Lower lobe of right lung (tissue), 2 donors: ENCODE measurements at regions not wholly inside any gene's neighbourhood (a gene's known extent, or its start where the extent isn't known, plus 50 kb on each side); places are given as distances from the start of the nearest gene placed in this dataset.
"Not testable (repeated sequence)": the region's sequence is repeated elsewhere in the genome, so short reads cannot be mapped to it uniquely, and the experiment has no call there.

Source experiments
- ATAC-seq, 2 donors: fragments of 200-7000 bp; cut with Tn5 transposase; one replicate each; pipeline ENCODE4 v1.9.1; 2020 to 2022; ENCODE audit warnings: mild to moderate bottlenecking in 2 of 2, moderate library complexity in 2 of 2
- DNase-seq: peaks from one replicate; pipeline ENCODE4 v3.0.0-alpha.2; 2020
- H3K27ac ChIP-seq: fragments of 200-600 bp; one replicate; pipeline ENCODE4 v1.8.0; 2022
- H3K27me3 ChIP-seq: fragments of 200-600 bp; one replicate; pipeline ENCODE4 v1.8.0; 2022; ENCODE audit warnings: low read depth
- H3K36me3 ChIP-seq: fragments of 200-600 bp; one replicate; pipeline ENCODE4 v1.8.0; 2022; ENCODE audit warnings: mild to moderate bottlenecking
- H3K4me1 ChIP-seq: fragments of 200-600 bp; one replicate; pipeline ENCODE4 v1.8.0; 2022
- H3K4me3 ChIP-seq: fragments of 200-600 bp; one replicate; pipeline ENCODE4 v1.8.0; 2022; ENCODE audit warnings: mild to moderate bottlenecking
- H3K9me3 ChIP-seq: fragments of 200-600 bp; one replicate; pipeline ENCODE4 v1.8.0; 2022
- CTCF ChIP-seq: fragments of 200-600 bp; IDR thresholded peaks from one replicate; pipeline ENCODE4 v1.8.0; 2022; ENCODE audit warnings: antibody characterized with exemption, mild to moderate bottlenecking
- intact Hi-C: fragments of 100-400 bp; cut with DNase I; formaldehyde crosslinking; loops from one replicate; pipeline ENCODE4 v1.11.0; 2022
- donor health status: DM: no; HTN: yes; CAD: no; lungs with severe emphysema.

- H3K4me1 ChIP-seq, result no peaks in the 10 kb centered on the region
- no peak overlapping the region for H3K4me3 ChIP-seq
- ATAC-seq (no peak), DNase-seq (peak; percentile 39)
- H3K36me3 ChIP-seq, result no peaks in the 10 kb centered on the region
- H3K27ac ChIP-seq, result no peak overlapping the region
- intact Hi-C loops, result no loop called here
- no peaks in the 10 kb centered on the region for H3K9me3 ChIP-seq
- no peak for TF ChIP-seq CTCF
- no peaks in the 10 kb centered on the region for H3K27me3 ChIP-seq
Measured at GRCh38 chr14:104306450-104307040, 168.2 kb downstream of the KIF26A start.

GRCh38 chr14:104307246-104307626 is 168.8 kb downstream of the KIF26A start:
- intact Hi-C loops, result no loop called here

GRCh38 chr14:104307627-104308401 is 169.4 kb downstream of the KIF26A start:
- Histone ChIP-seq H3K27me3 (no peaks in the 10 kb centered on the region), H3K36me3 (no peaks in the 10 kb centered on the region), H3K4me1 (no peaks in the 10 kb centered on the region), H3K9me3 (no peaks in the 10 kb centered on the region), H3K27ac (no peak overlapping the region), H3K4me3 (no peak overlapping the region)
- no peak for ATAC-seq
- no peak for TF ChIP-seq CTCF
- DNase-seq, result no peak
- intact Hi-C loops, result no loop called here

More at GRCh38 chr14:104307246-104307626, 168.8 kb downstream of the KIF26A start:
- Histone ChIP-seq H3K36me3 (no peaks in the 10 kb centered on the region), H3K4me1 (no peaks in the 10 kb centered on the region), H3K27ac (no peak overlapping the region), H3K27me3 (no peaks in the 10 kb centered on the region), H3K4me3 (no peak overlapping the region), H3K9me3 (no peaks in the 10 kb centered on the region)
- no peak for DNase-seq
- ATAC-seq, result no peak
- TF ChIP-seq CTCF, result no peak

GRCh38 chr14:104308534-104308933 is 170.1 kb downstream of the KIF26A start:
- DNase-seq, H3K27ac ChIP-seq, H3K27me3 ChIP-seq, ATAC-seq, H3K4me3 ChIP-seq, intact Hi-C loops, H3K4me1 ChIP-seq, H3K9me3 ChIP-seq, H3K36me3 ChIP-seq: not testable (repeated sequence)

- H3K36me3 ChIP-seq, result no peaks in the 10 kb centered on the region
- H3K9me3 ChIP-seq, result no peaks in the 10 kb centered on the region
- DNase-seq (no peak), ATAC-seq (no peak)
- TF ChIP-seq CTCF, result no peak
- no peaks in the 10 kb centered on the region for H3K4me1 ChIP-seq
- no peak overlapping the region for H3K4me3 ChIP-seq
- intact Hi-C loops, result no loop called here
- H3K27ac ChIP-seq, result no peak overlapping the region
- no peaks in the 10 kb centered on the region for H3K27me3 ChIP-seq
Measured at GRCh38 chr14:104309657-104310369, 171.4 kb downstream of the KIF26A start.

GRCh38 chr14:104311358-104311757 is 173.0 kb downstream of the KIF26A start:
- no peak overlapping the region for H3K27ac ChIP-seq
- ATAC-seq (no peak), DNase-seq (no peak)
- H3K36me3 ChIP-seq, result no peaks in the 10 kb centered on the region
- H3K27me3 ChIP-seq, result no peaks in the 10 kb centered on the region
- intact Hi-C loops, result no loop called here
- H3K4me1 ChIP-seq, result no peaks in the 10 kb centered on the region
- no peaks in the 10 kb centered on the region for H3K9me3 ChIP-seq
- H3K4me3 ChIP-seq, result no peak overlapping the region
- TF ChIP-seq CTCF, result no peak
